ENCODE measurements at regions not wholly inside any gene's neighbourhood (a gene's known extent, or its start where the extent isn't known, plus 50 kb on each side); places are given as distances from the start of the nearest gene placed in this dataset.
"Not testable (repeated sequence)": the region's sequence is repeated elsewhere in the genome, so short reads cannot be mapped to it uniquely, and the experiment has no call there.

- H3K4me3 Mint-ChIP-seq; H3K36me3 Mint-ChIP-seq (ENCODE audit: low read depth); H3K27ac Mint-ChIP-seq; H3K4me1 Mint-ChIP-seq (ENCODE audit: low read depth); intact Hi-C loops (cut with micrococcal nuclease); H3K27me3 Mint-ChIP-seq: not testable (repeated sequence)
- peaks cover 100% of the 10 kb centered on the region for H3K9me3 Mint-ChIP-seq
Observed at GRCh38 chr16:34609435-34609834, 1150.0 kb downstream of the TP53TG3F start.
